IMR-90 (cell line): ENCODE measurements at regions not wholly inside any gene's neighbourhood (a gene's known extent, or its start where the extent isn't known, plus 50 kb on each side); places are given as distances from the start of the nearest gene placed in this dataset.

Experiments
- CTCF ChIP-seq: conservative IDR thresholded peaks from 2 replicates; pipeline ENCODE4 v1.5.1; 2012; ENCODE audit warnings: mild to moderate bottlenecking, low read depth, low read length, improper control_type of control experiment
- FOS ChIP-seq: fragments of 150-350 bp; IDR thresholded peaks from 2 replicates; pipeline ENCODE4 v1.6.1; 2016; ENCODE audit warnings: low read depth, low read length
- MAFK ChIP-seq: IDR thresholded peaks from 2 replicates; pipeline ENCODE4 v1.6.1; 2012; ENCODE audit warnings: low read depth, low read length, improper control_type of control experiment
- MAZ ChIP-seq: IDR thresholded peaks from 2 replicates; pipeline ENCODE4 v1.6.1; 2012; ENCODE audit warnings: low read depth, mild to moderate bottlenecking, low read length, improper control_type of control experiment, moderate library complexity, borderline replicate concordance
- MXI1 ChIP-seq: IDR thresholded peaks from 2 replicates; pipeline ENCODE4 v1.6.1; 2012; ENCODE audit warnings: low read depth, mild to moderate bottlenecking, low read length, moderate library complexity, borderline replicate concordance
- POLR2A ChIP-seq: IDR thresholded peaks from 2 replicates; pipeline ENCODE4 v1.6.1; 2012; ENCODE audit warnings: mild to moderate bottlenecking, low read depth, low read length
- RAD21 ChIP-seq: IDR thresholded peaks from 2 replicates; pipeline ENCODE4 v1.6.1; 2012; ENCODE audit warnings: low read length, improper control_type of control experiment
- RCOR1 ChIP-seq: IDR thresholded peaks from 2 replicates; pipeline ENCODE4 v1.6.1; 2012; ENCODE audit warnings: mild to moderate bottlenecking, low read length, improper control_type of control experiment; ENCODE audit not compliant: insufficient replicate concordance
- RFX5 ChIP-seq: IDR thresholded peaks from 2 replicates; pipeline ENCODE4 v1.8.0; 2012; ENCODE audit warnings: low read depth, mild to moderate bottlenecking, low read length, moderate library complexity
- SMC3 ChIP-seq: fragments of 150-350 bp; IDR thresholded peaks from 2 replicates; pipeline ENCODE4 v1.6.1; 2016; ENCODE audit warnings: low read depth, mild to moderate bottlenecking, antibody characterized with exemption, low read length, moderate library complexity
- TF ChIP-seq, protein P1 (sequence below): fragments of 150-350 bp; IDR thresholded peaks from 2 replicates; pipeline ENCODE4 v1.6.1; 2017; ENCODE audit warnings: mild to moderate bottlenecking, antibody characterized with exemption, low read length, low read depth

GRCh38 chrX:20495575-20495974 lies 228.9 kb upstream of the RPS6KA3 start:
- TF ChIP-seq POLR2A (no peak), CTCF (no peak), RAD21 (no peak), MXI1 (no peak), SMC3 (no peak), MAZ (no peak), MAFK (no peak), RCOR1 (no peak), FOS (no peak), RFX5 (no peak)
- TF ChIP-seq, protein P1, sequence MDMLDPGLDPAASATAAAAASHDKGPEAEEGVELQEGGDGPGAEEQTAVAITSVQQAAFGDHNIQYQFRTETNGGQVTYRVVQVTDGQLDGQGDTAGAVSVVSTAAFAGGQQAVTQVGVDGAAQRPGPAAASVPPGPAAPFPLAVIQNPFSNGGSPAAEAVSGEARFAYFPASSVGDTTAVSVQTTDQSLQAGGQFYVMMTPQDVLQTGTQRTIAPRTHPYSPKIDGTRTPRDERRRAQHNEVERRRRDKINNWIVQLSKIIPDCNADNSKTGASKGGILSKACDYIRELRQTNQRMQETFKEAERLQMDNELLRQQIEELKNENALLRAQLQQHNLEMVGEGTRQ, result no peak
